ENCODE measurements at regions not wholly inside any gene's neighbourhood (a gene's known extent, or its start where the extent isn't known, plus 50 kb on each side); places are given as distances from the start of the nearest gene placed in this dataset.

GRCh38 chr3:43165786-43166185 is 59.9 kb upstream of the POMGNT2 start:
- no peak for TF ChIP-seq Cebpa-rat (IDR thresholded peaks at IDR 0.05)

DNA sequence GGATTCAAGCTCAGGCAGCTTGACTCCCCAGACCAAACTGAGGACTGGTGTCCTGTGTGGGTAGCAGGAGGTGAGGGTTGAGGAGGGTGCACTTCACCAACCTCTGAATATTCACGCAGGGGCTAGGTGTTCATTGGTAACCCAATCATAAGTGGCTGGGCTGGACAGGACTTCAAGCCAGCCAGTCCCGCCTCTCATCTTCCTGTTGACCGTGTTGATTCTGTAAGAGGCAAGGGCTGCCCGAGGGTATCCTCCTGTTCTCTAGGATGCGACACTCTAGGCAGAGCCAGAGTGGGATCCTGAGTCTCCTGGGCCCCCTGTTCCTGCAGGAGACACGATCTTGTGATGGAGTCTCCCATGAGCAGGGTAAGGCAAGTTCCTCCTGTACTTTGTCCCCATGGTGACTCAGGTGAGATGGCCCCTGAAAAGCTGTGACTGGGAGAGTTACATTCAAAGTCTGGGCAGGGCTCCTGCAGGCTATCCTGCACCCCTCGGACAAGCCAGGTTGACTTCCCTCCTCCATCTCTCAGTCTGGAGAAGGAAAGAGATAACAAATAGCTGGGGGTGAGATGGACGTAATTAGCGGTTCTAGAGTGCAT is 58.1 kb upstream of the POMGNT2 start:
- Histone ChIP-seq H3K4me3 (no peak overlapping the region), H3K4me2 (no peak overlapping the region), H3K9me3 (replicated peaks in 1 of 11) (peaks cover 18 to 24% (median 21%) of the 10 kb centered on the region in 11 experiments), H3K4me1 (peaks cover 0 to 10% (median 0%) of the 10 kb centered on the region in 10 experiments; a peak in 6 of 20 replicates), H3K9ac (no peak overlapping the region), H4K20me1 (no peaks in the 10 kb centered on the region), H3K36me3 (no peaks in the 10 kb centered on the region), H3K27ac (no peak overlapping the region), H3K27me3 (no peaks in the 10 kb centered on the region)
- TF ChIP-seq Cebpa-rat (IDR thresholded peaks at IDR 0.05) = no peak

More at GRCh38 chr3:43165786-43166185, 59.9 kb upstream of the POMGNT2 start:
- H3K9me3 ChIP-seq (replicated peaks in 1 of 11) = peaks cover 18 to 24% (median 21%) of the 10 kb centered on the region in 11 experiments
- no peaks in the 10 kb centered on the region for H3K27me3 ChIP-seq
- H3K4me2 ChIP-seq = no peak overlapping the region
- H3K27ac ChIP-seq = no peak overlapping the region
- peaks cover 0 to 12% (median 0%) of the 10 kb centered on the region in 10 experiments; a peak in 7 of 20 replicates for H3K4me1 ChIP-seq
- H3K36me3 ChIP-seq = no peaks in the 10 kb centered on the region
- H4K20me1 ChIP-seq = no peaks in the 10 kb centered on the region
- H3K9ac ChIP-seq = no peak overlapping the region
- H3K4me3 ChIP-seq = no peak overlapping the region

DNA sequence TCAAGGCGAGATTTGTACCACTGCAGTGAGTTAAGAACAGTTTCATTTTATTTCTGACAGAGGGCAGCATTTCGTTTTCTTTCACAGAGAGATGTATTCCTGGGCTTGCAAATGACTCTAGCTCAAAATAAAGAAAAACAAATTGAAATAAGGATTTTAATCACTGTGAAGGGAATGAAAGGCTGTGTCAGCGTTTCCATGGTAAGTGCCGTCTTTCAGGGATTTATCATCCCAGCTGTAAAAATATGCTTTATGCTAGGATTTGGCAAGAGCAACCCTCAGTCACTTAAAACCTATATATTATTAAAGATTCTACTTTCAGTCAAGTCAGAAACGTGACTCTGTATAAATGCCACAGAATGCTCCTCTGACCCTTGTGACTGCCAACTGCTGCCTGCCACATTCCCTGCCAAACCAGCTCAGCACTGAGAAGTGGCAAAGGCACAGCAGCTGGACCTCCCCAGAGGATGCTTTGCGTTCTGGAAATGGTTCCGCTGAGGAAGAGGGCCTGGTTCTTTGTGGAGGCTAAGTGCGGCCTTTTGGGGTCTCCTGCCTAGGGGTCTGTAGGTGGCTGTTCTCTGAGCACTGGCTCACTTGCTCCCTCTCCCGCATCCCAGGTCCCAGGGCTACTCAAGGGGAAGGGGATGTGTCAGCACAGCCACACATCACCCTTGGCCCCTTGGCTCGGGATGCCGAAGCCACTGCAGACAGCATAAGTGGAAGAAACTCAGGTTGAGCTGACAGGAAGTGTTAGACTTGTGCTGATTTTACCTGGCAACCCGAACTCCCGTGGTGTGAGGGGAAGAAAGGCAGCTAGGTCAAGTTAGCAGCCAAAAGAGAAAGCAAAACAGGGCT is 56.6 kb upstream of the POMGNT2 start:
- H3K27ac ChIP-seq = peak overlapping the region in 2 of 11 experiments; percentile 36; a peak in 1 of 22 replicates
- H3K4me1 ChIP-seq = peaks cover 0 to 10% (median 0%) of the 10 kb centered on the region in 10 experiments; a peak in 6 of 20 replicates
- H3K27me3 ChIP-seq = no peaks in the 10 kb centered on the region
- H3K4me3 ChIP-seq = no peak overlapping the region
- TF ChIP-seq Cebpa-rat (IDR thresholded peaks at IDR 0.05) = no peak
- no peaks in the 10 kb centered on the region for H4K20me1 ChIP-seq
- H3K36me3 ChIP-seq = no peaks in the 10 kb centered on the region
- H3K4me2 ChIP-seq = peak overlapping the region in 2 of 11 experiments; percentile 7 to 53; a peak in 2 of 22 replicates
- peaks cover 18 to 24% (median 21%) of the 10 kb centered on the region in 11 experiments for H3K9me3 ChIP-seq (replicated peaks in 1 of 11)
- H3K9ac ChIP-seq = no peak overlapping the region

GRCh38 chr3:43161684-43162229 is 55.9 kb upstream of the POMGNT2 start:
- Histone ChIP-seq H3K9ac (no peak overlapping the region), H3K36me3 (no peaks in the 10 kb centered on the region), H3K27me3 (no peaks in the 10 kb centered on the region), H3K4me3 (no peak overlapping the region), H3K9me3 (replicated peaks in 1 of 11) (peaks cover 14 to 20% (median 17%) of the 10 kb centered on the region in 11 experiments), H4K20me1 (no peaks in the 10 kb centered on the region), H3K4me2 (no peak overlapping the region), H3K27ac (no peak overlapping the region), H3K4me1 (peaks cover 0 to 10% (median 0%) of the 10 kb centered on the region in 10 experiments; a peak in 6 of 20 replicates)
- TF ChIP-seq Cebpa-rat (IDR thresholded peaks at IDR 0.05) = no peak

DNA sequence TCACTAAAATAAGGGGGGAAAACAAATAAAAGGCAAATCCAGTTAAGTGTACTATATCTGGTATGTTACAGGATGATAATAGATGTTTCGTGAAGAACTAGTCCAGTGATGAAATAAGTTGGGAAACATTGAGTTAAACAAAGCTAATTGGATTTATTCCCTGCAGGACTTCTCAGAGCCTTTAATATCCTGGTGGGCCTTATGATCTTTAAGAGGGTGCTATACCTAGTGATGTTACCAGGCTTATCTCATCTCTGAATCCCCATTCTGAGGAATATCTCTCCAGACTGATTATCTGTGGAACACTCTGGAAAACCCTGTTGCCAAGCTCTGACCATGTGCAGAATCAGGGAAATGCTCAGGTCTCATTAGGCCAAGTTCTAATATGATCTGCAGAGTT is 54.8 kb upstream of the POMGNT2 start:
- Histone ChIP-seq H3K27me3 (no peaks in the 10 kb centered on the region), H3K4me3 (no peak overlapping the region), H3K4me2 (no peak overlapping the region), H3K4me1 (peaks cover 0 to 10% (median 0%) of the 10 kb centered on the region in 10 experiments; a peak in 6 of 20 replicates), H4K20me1 (no peaks in the 10 kb centered on the region), H3K36me3 (no peaks in the 10 kb centered on the region), H3K9me3 (replicated peaks in 1 of 11) (peaks cover 5 to 9% (median 6%) of the 10 kb centered on the region in 11 experiments; a peak in 21 of 22 replicates), H3K9ac (no peak overlapping the region), H3K27ac (no peak overlapping the region)
- no peak for TF ChIP-seq Cebpa-rat (IDR thresholded peaks at IDR 0.05)

DNA sequence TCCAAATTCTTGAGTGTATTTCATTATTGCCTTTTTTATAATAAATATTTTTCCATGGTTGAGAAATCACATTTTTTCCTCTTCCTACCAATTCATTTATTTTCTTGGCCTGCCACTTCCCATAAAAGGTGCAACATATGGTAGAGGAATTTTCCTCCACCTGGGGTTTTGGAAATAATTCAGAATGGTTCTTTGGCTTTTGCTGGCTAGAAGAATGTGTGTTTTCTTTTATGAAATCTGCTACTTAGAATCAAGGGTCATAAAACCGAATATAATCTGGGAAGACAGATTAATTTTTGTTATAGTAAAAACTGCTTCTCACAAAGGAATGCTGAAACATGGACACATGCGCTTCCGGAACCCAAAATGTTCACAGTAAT is 54.0 kb upstream of the POMGNT2 start:
- H3K9ac ChIP-seq = no peak overlapping the region
- H3K27ac ChIP-seq = no peak overlapping the region
- no peak for TF ChIP-seq Cebpa-rat (IDR thresholded peaks at IDR 0.05)
- no peak overlapping the region for H3K4me2 ChIP-seq
- H3K4me1 ChIP-seq = peaks cover 5 to 15% (median 6%) of the 10 kb centered on the region in 10 experiments; a peak in 14 of 20 replicates
- no peak overlapping the region for H3K4me3 ChIP-seq
- H3K9me3 ChIP-seq (replicated peaks in 1 of 11) = 0 out of 22 replicates have a peak, but pooled peaks cover 0 to 3% (median 0%) of the 10 kb centered on the region in 11 experiments
- H3K27me3 ChIP-seq = no peaks in the 10 kb centered on the region
- H3K36me3 ChIP-seq = no peaks in the 10 kb centered on the region
- H4K20me1 ChIP-seq = no peaks in the 10 kb centered on the region

GRCh38 chr3:43159131-43159875 is 53.4 kb upstream of the POMGNT2 start:
- H3K4me1 ChIP-seq = peaks cover 6 to 17% (median 8%) of the 10 kb centered on the region in 10 experiments; a peak in 14 of 20 replicates

DNA sequence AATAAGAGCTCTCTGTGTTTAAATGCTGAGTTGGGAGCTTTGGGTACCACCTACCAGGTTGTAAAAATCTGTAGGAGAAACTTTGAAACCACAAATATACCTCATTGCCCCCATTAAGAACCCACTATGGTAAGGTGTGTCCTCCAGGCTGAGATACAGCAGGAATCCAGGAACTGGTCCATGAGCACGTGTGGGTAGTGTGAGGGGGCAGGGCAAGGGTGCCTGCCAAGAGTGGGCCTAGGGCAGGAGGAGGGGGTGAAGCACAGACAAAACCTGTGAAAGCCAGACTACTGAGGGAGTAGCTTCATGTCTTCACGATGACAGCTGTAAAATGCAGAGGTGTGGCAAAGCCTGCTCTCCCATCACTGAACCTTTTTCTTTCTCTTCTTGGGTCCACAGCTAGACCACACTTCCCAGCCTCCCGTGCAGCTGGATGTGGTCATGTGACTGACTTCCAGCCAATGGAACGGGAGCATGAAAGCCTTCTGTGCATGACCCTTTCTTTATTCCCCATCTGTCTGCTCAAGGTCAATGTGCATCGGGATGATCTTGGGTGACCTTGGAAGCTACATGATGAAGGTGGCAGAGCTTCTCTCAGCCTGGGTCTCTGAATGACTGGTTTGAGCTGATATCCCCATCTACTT is 51.1 kb upstream of the POMGNT2 start:
- H3K27ac ChIP-seq = no peak overlapping the region
- TF ChIP-seq Cebpa-rat (IDR thresholded peaks at IDR 0.05) = no peak
- H3K4me3 ChIP-seq = no peak overlapping the region
- peaks cover 0 to 2% (median 0%) of the 10 kb centered on the region in 11 experiments; a peak in 2 of 22 replicates for H3K9me3 ChIP-seq (replicated peaks in 1 of 11)
- no peak overlapping the region for H3K4me2 ChIP-seq
- no peak overlapping the region for H3K9ac ChIP-seq
- H3K36me3 ChIP-seq = no peaks in the 10 kb centered on the region
- H3K4me1 ChIP-seq = peaks cover 0 to 10% (median 7%) of the 10 kb centered on the region in 10 experiments; a peak in 9 of 20 replicates
- H3K27me3 ChIP-seq = no peaks in the 10 kb centered on the region
- no peaks in the 10 kb centered on the region for H4K20me1 ChIP-seq

More at GRCh38 chr3:43159131-43159875, 53.4 kb upstream of the POMGNT2 start:
- H4K20me1 ChIP-seq = no peaks in the 10 kb centered on the region
- H3K4me2 ChIP-seq = no peak overlapping the region
- H3K27me3 ChIP-seq = no peaks in the 10 kb centered on the region
- H3K27ac ChIP-seq = no peak overlapping the region
- H3K9ac ChIP-seq = no peak overlapping the region
- no peaks in the 10 kb centered on the region for H3K9me3 ChIP-seq (replicated peaks in 1 of 11)
- no peaks in the 10 kb centered on the region for H3K36me3 ChIP-seq
- no peak overlapping the region for H3K4me3 ChIP-seq
- TF ChIP-seq Cebpa-rat (IDR thresholded peaks at IDR 0.05) = no peak
